H1 (cell line): ENCODE measurements at regions not wholly inside any gene's neighbourhood (a gene's known extent, or its start where the extent isn't known, plus 50 kb on each side); places are given as distances from the start of the nearest gene placed in this dataset.

Source experiments
- HDAC2 ChIP-seq, 2 experiments: fragments of 300-600 bp in 1 of 2; sonication (generic) in 1 of 2; IDR thresholded peaks; 2 replicates each; pipeline ENCODE4 v1.6.1; 2011 to 2012; ENCODE audit warnings: low read depth in 2 of 2, low read length in 2 of 2, mild to moderate bottlenecking in 2 of 2, moderate library complexity in 2 of 2, borderline replicate concordance in 1 of 2, inconsistent platforms in 1 of 2
- JUND ChIP-seq: IDR thresholded peaks from 2 replicates; pipeline ENCODE4 v1.6.1; 2011; ENCODE audit warnings: mild to moderate bottlenecking, improper control_type of control experiment, low read length
- MAFK ChIP-seq: IDR thresholded peaks from 2 replicates; pipeline ENCODE4 v1.6.1; 2012; ENCODE audit warnings: low read depth, mild to moderate bottlenecking, improper control_type of control experiment, low read length
- RNF2 ChIP-seq: fragments of 200-900, 300-1000 bp; sonication (generic); IDR thresholded peaks from 2 replicates; pipeline ENCODE4 v1.7.1; 2016; ENCODE audit warnings: borderline replicate concordance, low read depth, mild to moderate bottlenecking, antibody characterized with exemption, low read length; ENCODE audit not compliant: poor library complexity, severe bottlenecking; ENCODE audit errors: missing control alignments
- TAF1 ChIP-seq: IDR thresholded peaks from 2 replicates; pipeline ENCODE4 v1.6.1; 2011; ENCODE audit warnings: mild to moderate bottlenecking, low read depth, low read length

- TF ChIP-seq MAFK (no peak), JUND (no peak), RNF2 (no peak), TAF1 (no peak), HDAC2 (IDR thresholded peaks at IDR 0.05; ENCODE audit: borderline replicate concordance in 1 of 2, low read depth in 2 of 2, low read length in 2 of 2) (no peak)
Measured at GRCh38 chr7:21013765-21014539, 227.3 kb upstream of the SP8 start.
